ENCODE measurements at regions not wholly inside any gene's neighbourhood (a gene's known extent, or its start where the extent isn't known, plus 50 kb on each side); places are given as distances from the start of the nearest gene placed in this dataset.
A peak's percentile ranks its signal among the peaks of the same experiment; 100 is the strongest.

- no peaks in the 10 kb centered on the region for H3K9me3 Mint-ChIP-seq
- H3K4me1 Mint-ChIP-seq (ENCODE audit: unreplicated experiment) = peaks cover 20% of the 10 kb centered on the region
- no peaks in the 10 kb centered on the region for H3K27me3 Mint-ChIP-seq
- DNase-seq (ENCODE audit: extremely low spot score, unreplicated experiment) = no peak
- no peak for TF ChIP-seq CTCF (conservative IDR thresholded peaks at IDR 0.05)
- no peaks in the 10 kb centered on the region for H3K36me3 Mint-ChIP-seq
- H3K27ac Mint-ChIP-seq = no peak overlapping the region
- H3K4me3 Mint-ChIP-seq = peak overlapping the region; percentile 3
Observed at GRCh38 chr7:121798453-121798840, 74.5 kb upstream of the PTPRZ1 start.

GRCh38 chr7:121797657-121798452 is 75.1 kb upstream of the PTPRZ1 start:
- peak overlapping the region; percentile 35 for H3K27ac Mint-ChIP-seq
- no peak for DNase-seq (ENCODE audit: extremely low spot score, unreplicated experiment)
- TF ChIP-seq CTCF (conservative IDR thresholded peaks at IDR 0.05) = no peak
- no peaks in the 10 kb centered on the region for H3K9me3 Mint-ChIP-seq
- peak overlapping the region; percentile 59 for H3K4me3 Mint-ChIP-seq
- H3K36me3 Mint-ChIP-seq = no peaks in the 10 kb centered on the region
- peaks cover 20% of the 10 kb centered on the region for H3K4me1 Mint-ChIP-seq (ENCODE audit: unreplicated experiment)
- no peaks in the 10 kb centered on the region for H3K27me3 Mint-ChIP-seq

- Mint-ChIP-seq H3K4me3 (peak overlapping the region; percentile 59), H3K4me1 (ENCODE audit: unreplicated experiment) (peaks cover 20% of the 10 kb centered on the region), H3K9me3 (no peaks in the 10 kb centered on the region), H3K27ac (no peak overlapping the region), H3K36me3 (no peaks in the 10 kb centered on the region), H3K27me3 (no peaks in the 10 kb centered on the region)
- TF ChIP-seq CTCF (conservative IDR thresholded peaks at IDR 0.05) = no peak
- no peak for DNase-seq (ENCODE audit: extremely low spot score, unreplicated experiment)
Observed at GRCh38 chr7:121796936-121797656, 75.9 kb upstream of the PTPRZ1 start.

- DNase-seq (ENCODE audit: extremely low spot score, unreplicated experiment) = no peak
- Mint-ChIP-seq H3K36me3 (no peaks in the 10 kb centered on the region), H3K27ac (no peak overlapping the region), H3K27me3 (no peaks in the 10 kb centered on the region), H3K4me1 (ENCODE audit: unreplicated experiment) (peaks cover 20% of the 10 kb centered on the region), H3K9me3 (no peaks in the 10 kb centered on the region), H3K4me3 (no peak overlapping the region)
- TF ChIP-seq CTCF (conservative IDR thresholded peaks at IDR 0.05) = no peak
Observed at GRCh38 chr7:121796381-121796780, 76.6 kb upstream of the PTPRZ1 start.

- Mint-ChIP-seq H3K36me3 (no peaks in the 10 kb centered on the region), H3K4me1 (ENCODE audit: unreplicated experiment) (peaks cover 20% of the 10 kb centered on the region), H3K27ac (peak overlapping the region; percentile 72)
Observed at GRCh38 chr7:121795736-121796135, 77.2 kb upstream of the PTPRZ1 start.

More at GRCh38 chr7:121795736-121796135, 77.2 kb upstream of the PTPRZ1 start:
- no peak overlapping the region for H3K4me3 Mint-ChIP-seq
- no peaks in the 10 kb centered on the region for H3K9me3 Mint-ChIP-seq
- DNase-seq (ENCODE audit: extremely low spot score, unreplicated experiment) = no peak
- no peak for TF ChIP-seq CTCF (conservative IDR thresholded peaks at IDR 0.05)
- H3K27me3 Mint-ChIP-seq = no peaks in the 10 kb centered on the region

Measured in type B pancreatic cell (in vitro differentiated cells).